Activated CD4-positive, CD25-positive, alpha-beta regulatory T cell treated with anti-CD3 and anti-CD28 coated beads, Interleukin-2, amount 50 U/mL, for 16 hours (primary cell): ENCODE measurements at regions not wholly inside any gene's neighbourhood (a gene's known extent, or its start where the extent isn't known, plus 50 kb on each side); places are given as distances from the start of the nearest gene placed in this dataset.
"Not testable (repeated sequence)": the region's sequence is repeated elsewhere in the genome, so short reads cannot be mapped to it uniquely, and the experiment has no call there.

Source experiments
- DNase-seq: peaks from one replicate; pipeline ENCODE4 v3.0.0-alpha.2; 2020; ENCODE audit warnings: low read depth, low spot score

GRCh38 chr2:111423184-111423583, 302.5 kb downstream of the BCL2L11 start:
- not testable (repeated sequence) for DNase-seq

GRCh38 chr2:111424176-111424575, 303.5 kb downstream of the BCL2L11 start:
- not testable (repeated sequence) for DNase-seq

- DNase-seq = not testable (repeated sequence)
Measured at GRCh38 chr2:111424851-111425309, 304.2 kb downstream of the BCL2L11 start.

GRCh38 chr2:111425789-111426201, 305.1 kb downstream of the BCL2L11 start:
- not testable (repeated sequence) for DNase-seq

- DNase-seq = not testable (repeated sequence)
Measured at GRCh38 chr2:111427346-111427745, 306.6 kb downstream of the BCL2L11 start.

- not testable (repeated sequence) for DNase-seq
Measured at GRCh38 chr2:111428915-111429314, 308.2 kb downstream of the BCL2L11 start.

GRCh38 chr2:111429353-111429752, 308.6 kb downstream of the BCL2L11 start:
- not testable (repeated sequence) for DNase-seq

- DNase-seq = not testable (repeated sequence)
Measured at GRCh38 chr2:111430817-111431661, 310.3 kb downstream of the BCL2L11 start.

- not testable (repeated sequence) for DNase-seq
Measured at GRCh38 chr2:111432423-111432822, 311.7 kb downstream of the BCL2L11 start.

GRCh38 chr2:111432916-111433499, 312.3 kb downstream of the BCL2L11 start:
- not testable (repeated sequence) for DNase-seq

- not testable (repeated sequence) for DNase-seq
Measured at GRCh38 chr2:111433892-111434607, 313.3 kb downstream of the BCL2L11 start.

- not testable (repeated sequence) for DNase-seq
Measured at GRCh38 chr2:111434608-111434939, 313.9 kb downstream of the BCL2L11 start.

- DNase-seq = not testable (repeated sequence)
Measured at GRCh38 chr2:111435553-111436310, 315.0 kb downstream of the BCL2L11 start.

- not testable (repeated sequence) for DNase-seq
Measured at GRCh38 chr2:111436411-111436810, 315.7 kb downstream of the BCL2L11 start.

GRCh38 chr2:111437288-111437990, 316.7 kb downstream of the BCL2L11 start:
- not testable (repeated sequence) for DNase-seq

- DNase-seq = not testable (repeated sequence)
Measured at GRCh38 chr2:111438161-111438560, 317.4 kb downstream of the BCL2L11 start.

- DNase-seq = not testable (repeated sequence)
Measured at GRCh38 chr2:111439237-111439636, 318.5 kb downstream of the BCL2L11 start.

- DNase-seq = not testable (repeated sequence)
Measured at GRCh38 chr2:111441614-111442013, 320.9 kb downstream of the BCL2L11 start.

GRCh38 chr2:111442767-111443454, 322.2 kb downstream of the BCL2L11 start:
- DNase-seq = not testable (repeated sequence)

- not testable (repeated sequence) for DNase-seq
Measured at GRCh38 chr2:111444516-111444915, 323.8 kb downstream of the BCL2L11 start.
